Endometrium (tissue), 2 donors: ENCODE measurements at regions not wholly inside any gene's neighbourhood (a gene's known extent, or its start where the extent isn't known, plus 50 kb on each side); places are given as distances from the start of the nearest gene placed in this dataset.

Experiments
- FAIRE-seq: peaks from 2 replicates; lab custom pipeline; 2012; peaks lifted over from hg19 to GRCh38; lab: Jason Lieb, UNC
- donor health status: control.
- donor health status: control.

GRCh38 chr10:132485391-132485790, 52.2 kb upstream of the INPP5A start:
- FAIRE-seq, result no peak

DNA sequence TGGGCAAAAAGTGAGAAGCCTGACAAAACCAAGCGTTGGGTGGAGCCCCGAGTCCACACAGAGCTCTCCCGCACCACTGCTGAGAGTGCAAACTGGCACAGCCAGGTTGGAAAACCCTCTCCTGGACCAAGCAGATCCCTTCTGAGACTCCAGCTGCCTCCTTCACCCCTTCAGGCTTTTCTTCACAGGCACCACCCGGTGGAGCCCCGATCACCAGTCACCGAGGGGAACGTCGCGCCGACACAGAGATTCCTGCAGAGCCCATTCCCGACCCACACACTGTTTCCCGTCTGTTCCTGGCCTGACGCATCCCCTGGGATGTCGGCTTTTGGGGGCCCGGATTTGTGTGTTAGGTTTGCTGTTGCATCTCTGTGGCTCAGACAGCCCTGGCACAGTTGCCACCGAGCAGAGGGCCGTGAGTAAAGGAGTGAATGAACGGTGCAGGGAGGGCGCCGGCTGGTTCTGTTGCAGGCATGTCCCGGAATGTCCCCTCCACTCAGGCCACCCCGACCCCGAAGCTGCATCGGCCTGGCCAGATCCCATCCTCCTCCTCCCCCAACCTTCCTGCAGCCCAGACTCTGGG, 51.0 kb upstream of the INPP5A start:
- no peak for FAIRE-seq

DNA sequence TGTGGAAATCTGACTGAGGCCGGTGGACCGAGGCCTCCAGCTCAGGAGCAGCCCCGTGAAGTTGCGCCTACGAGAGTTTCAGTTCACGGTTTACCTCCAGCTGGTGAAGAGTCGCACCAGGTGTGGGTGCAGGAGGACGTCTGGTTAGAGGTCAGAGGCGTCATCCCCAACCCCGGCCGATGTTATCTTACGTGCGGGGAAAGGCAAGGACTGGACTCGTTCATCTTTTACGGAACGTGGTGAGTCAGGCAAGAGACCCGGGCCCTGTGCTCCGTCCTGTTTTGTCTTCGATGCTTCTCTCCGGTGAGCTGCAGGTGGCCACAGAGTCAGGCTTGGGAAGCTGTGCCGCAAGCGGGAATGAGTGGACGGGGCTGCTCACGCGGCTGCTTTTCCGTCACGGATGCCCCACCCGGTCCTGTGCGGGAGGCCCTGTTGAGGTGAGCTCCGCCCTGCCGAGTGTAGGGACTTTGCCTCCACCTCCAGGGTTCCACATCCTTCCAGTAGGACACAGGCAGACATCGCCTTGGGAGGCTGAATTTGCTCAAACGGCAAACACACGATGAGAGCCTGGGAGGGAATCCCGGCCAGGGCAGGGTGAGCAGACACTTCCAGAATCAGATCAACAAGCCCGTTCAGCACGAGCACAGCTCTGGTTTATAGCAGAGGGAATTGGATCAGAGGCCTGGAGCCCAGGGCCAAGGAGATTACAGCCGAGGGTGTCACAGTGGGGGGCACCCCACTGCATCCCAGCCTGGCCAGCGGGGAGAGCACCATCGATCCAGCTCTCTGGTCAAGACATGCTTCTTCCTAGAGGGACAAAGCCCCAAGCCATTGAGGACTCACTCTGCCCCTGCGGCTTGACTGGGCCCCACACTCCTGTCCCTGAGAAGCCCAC, 50.1 kb upstream of the INPP5A start:
- FAIRE-seq, result no peak
